Urothelium cell line (cell line): ENCODE measurements at regions not wholly inside any gene's neighbourhood (a gene's known extent, or its start where the extent isn't known, plus 50 kb on each side); places are given as distances from the start of the nearest gene placed in this dataset.
"Not testable (repeated sequence)": the region's sequence is repeated elsewhere in the genome, so short reads cannot be mapped to it uniquely, and the experiment has no call there.

Experiments
- DNase-seq: peaks from one replicate; pipeline ENCODE4 v3.0.0; 2011; ENCODE audit warnings: low spot score, mixed read lengths
- FAIRE-seq: peaks from 2 replicates; lab custom pipeline; 2011; peaks lifted over from hg19 to GRCh38; lab: Jason Lieb, UNC

- FAIRE-seq = no peak
- DNase-seq = no peak
Observed at GRCh38 chr7:94706996-94707740, 51.2 kb upstream of the SGCE start.

- DNase-seq (no peak), FAIRE-seq (no peak)
Observed at GRCh38 chr7:94710256-94710655, 54.3 kb upstream of the SGCE start.

GRCh38 chr7:94722360-94722759 lies 66.4 kb upstream of the SGCE start:
- DNase-seq, FAIRE-seq: not testable (repeated sequence)

- FAIRE-seq, DNase-seq: not testable (repeated sequence)
Observed at GRCh38 chr7:94728893-94729292, 73.0 kb upstream of the SGCE start.

GRCh38 chr7:94738071-94738470 lies 82.1 kb upstream of the SGCE start:
- DNase-seq (no peak), FAIRE-seq (no peak)

- FAIRE-seq = peak; percentile 13
- DNase-seq = no peak
Observed at GRCh38 chr7:94739180-94739579, 83.2 kb upstream of the SGCE start.

DNA sequence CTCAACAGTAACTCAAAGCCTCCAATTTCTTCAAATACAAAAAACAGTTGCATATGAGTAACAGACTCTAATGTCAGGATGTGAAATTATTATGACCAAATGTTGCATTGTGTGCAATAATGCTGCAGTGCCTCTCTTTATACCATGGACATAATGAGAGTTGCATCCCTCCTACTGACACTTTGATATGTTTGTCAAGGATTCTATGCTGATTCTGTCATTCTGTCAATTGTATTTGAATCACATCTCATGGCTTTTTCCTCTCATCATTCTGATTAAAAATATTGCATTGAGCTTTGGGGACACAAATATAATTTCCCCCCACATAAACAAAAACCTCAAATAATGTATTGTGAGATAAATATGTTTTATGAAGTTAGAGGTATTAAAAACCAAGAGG lies 84.6 kb upstream of the SGCE start:
- no peak for DNase-seq
- FAIRE-seq = no peak

DNA sequence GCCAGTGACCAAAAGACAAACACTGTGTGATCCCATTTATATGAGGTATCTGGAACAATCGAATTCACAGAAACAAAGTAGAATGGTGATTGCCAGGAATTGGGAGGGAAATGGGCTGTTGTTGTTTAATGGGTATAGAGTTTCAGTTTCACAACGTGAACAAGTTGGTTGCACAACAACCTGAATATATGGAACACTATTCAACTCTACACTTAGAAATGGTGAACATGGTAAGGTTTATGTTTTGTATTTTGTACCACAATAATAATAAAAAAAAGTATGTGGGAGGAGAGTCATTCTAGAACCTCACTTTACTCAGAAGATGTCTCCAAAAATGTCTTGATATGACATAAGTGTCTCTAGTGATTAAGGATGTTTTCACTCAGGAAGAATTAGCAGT lies 85.2 kb upstream of the SGCE start:
- DNase-seq (no peak), FAIRE-seq (no peak)

DNA sequence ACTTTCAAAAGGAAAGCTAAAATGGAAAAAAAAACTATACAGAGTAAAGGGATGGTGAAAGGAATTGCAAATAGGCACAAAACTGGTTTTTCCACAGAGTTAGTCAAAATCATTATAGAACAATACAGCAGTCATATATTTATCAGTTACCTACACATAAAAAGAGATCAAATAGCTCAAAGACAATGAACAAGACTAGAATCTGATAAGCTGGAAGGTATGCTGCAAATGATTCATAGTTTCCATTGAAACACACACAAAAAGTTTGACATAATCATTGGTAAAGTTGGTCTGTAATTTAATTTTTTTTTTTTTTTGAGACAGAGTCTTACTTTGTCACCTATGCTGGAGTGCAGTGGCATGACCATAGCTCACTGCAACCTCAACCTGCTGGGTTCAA lies 92.4 kb upstream of the SGCE start:
- FAIRE-seq (no peak), DNase-seq (no peak)

DNA sequence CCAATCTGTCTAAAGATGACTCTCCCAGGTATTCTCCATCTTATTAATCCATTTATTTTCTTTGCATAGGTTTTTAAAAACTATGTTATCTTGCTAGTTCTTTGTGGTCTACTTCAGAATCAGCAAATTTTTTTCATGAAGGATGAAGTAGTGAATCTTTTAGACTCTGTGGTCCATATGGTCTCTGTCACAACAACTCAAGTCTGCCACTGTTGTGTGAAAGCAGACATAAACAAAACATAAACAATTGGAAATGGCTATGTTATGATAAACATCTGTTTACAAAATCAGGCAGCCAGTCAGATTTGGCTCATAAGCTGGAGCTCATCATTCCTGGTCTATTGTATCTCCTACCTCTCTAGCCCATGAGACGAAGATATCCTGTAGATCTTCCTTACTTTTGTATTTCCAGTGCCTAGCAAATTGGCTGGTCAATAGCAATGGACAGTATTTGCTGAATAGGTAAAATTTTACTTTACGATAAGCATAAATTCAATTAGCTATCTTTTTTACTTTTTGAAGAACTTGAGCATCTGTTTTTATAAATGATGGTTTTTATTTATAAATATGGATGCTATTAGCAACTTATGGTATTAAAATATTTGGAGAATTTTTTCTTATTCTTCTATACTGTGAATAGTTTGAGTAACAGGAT lies 104.6 kb upstream of the SGCE start:
- no peak for FAIRE-seq

GRCh38 chr7:94761451-94761850 lies 105.5 kb upstream of the SGCE start:
- no peak for FAIRE-seq
- no peak for DNase-seq

More for the DNA sequence above, 104.6 kb upstream of the SGCE start:
- no peak for DNase-seq

GRCh38 chr7:94763268-94763667 lies 107.3 kb upstream of the SGCE start:
- FAIRE-seq = no peak

DNA sequence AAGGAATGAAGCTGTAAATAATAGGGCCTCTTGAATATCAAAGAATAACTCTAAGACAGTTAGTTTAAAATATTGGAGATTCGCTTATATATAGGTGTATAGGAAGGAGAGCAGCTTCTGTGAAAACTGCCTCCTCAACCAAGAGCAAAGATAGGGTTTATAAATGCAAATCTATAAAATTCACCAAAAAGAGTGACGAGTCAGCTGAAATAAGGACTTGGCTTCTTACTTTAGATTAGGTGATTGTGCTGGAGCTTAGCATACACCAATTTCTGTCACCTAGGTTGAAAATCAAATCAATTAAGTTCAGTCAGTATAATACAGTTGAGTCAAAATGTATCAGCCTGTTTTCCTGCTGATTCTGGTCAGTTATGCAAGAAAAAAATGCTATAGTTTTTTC lies 113.8 kb upstream of the SGCE start:
- no peak for FAIRE-seq
- DNase-seq = no peak

More at GRCh38 chr7:94763268-94763667, 107.3 kb upstream of the SGCE start:
- no peak for DNase-seq

DNA sequence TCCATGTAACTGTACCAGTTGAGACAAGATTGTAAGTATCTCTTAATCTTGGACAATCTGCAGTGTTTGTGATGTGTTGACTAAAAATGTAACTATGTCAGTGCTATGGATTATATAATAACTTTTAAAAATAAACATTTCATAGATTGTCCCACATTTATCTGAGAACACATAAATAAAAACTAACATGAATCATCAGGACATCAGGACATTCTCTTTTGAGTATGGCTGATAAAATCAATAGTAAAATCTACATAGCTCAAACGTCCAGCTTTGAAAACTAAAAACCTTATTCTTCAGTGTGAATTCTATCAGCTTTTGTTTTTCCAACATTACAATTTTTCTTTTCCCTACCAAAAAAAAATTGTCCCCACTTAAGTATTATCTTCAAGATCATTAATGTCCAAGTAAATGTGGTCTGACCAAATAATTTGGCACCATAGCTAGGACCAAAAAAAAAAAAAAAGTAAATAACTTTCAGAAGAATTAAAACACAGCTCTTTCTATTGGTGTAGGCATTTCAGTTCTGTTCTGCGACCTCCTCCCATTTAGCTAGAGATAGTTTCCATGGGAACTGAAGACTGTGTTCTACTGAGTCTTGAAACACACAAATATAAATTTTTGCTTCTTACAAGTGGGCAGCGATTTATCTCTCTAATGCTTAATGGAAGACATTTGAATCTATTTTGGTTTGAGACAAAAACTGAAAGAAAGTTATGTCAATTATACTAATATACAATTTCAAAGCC lies 123.0 kb upstream of the SGCE start:
- no peak for DNase-seq

DNA sequence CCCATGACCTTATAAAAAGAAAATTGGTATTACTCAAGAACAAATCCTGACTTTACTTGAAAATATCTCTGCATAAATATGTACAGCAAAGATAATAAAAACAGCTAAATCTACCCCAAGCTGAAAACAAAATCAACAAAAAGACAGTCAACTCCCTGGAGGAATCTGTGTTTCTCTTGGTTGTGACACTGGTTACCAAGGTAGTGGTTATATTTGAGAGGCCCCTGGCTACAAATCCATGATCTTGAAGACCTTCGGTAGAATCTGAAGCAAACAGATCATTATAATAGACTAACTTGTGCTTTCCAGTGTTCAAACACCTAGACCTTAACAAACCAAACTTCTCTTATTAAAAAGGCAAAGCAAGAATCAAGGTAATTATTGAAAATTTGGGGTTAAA lies 123.9 kb upstream of the SGCE start:
- FAIRE-seq (no peak), DNase-seq (no peak)

More for the DNA sequence above, 123.0 kb upstream of the SGCE start:
- FAIRE-seq = no peak

DNA sequence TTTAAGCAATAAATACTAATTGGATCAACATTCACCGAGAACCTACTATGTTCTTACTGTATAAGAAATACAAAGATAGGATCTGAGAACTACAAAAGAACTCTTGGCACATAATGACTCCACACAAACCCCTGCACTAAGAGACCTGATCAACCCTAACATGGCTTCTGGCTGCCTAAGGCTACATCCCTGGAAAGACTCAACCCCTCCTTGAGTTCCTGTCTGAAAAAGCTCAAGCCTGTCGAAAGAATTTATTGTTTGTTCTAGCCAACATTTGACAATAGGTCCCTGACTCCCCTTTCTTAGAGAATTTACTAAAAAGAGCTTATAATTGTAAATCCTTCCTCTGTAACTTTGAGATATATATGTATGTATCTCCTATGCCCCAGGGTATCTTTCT lies 125.3 kb upstream of the SGCE start:
- FAIRE-seq = no peak
- DNase-seq = no peak

DNA sequence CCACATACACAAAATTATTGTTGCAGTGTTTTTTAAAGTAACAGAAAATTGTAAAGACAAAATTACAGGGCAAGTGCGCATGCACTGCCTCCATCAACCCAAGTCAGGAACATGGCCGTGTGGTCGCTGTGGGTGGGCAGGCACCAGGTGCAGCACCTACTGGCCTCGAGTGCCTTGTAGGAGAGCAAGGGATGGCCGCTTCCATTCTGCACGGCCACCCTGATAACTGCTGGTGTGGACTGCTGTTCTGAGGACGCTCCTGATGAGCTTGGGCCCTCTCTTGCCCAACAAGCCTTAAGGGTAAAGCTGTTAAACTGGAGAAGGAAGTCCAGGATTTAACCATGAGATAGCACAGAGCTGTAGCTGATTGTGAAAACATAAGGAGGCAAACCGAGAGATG lies 124.6 kb upstream of the PPP1R9A start:
- FAIRE-seq (peak; percentile 5), DNase-seq (no peak)

- DNase-seq = no peak
- no peak for FAIRE-seq
Observed at GRCh38 chr7:94787285-94787684, 120.1 kb upstream of the PPP1R9A start.

DNA sequence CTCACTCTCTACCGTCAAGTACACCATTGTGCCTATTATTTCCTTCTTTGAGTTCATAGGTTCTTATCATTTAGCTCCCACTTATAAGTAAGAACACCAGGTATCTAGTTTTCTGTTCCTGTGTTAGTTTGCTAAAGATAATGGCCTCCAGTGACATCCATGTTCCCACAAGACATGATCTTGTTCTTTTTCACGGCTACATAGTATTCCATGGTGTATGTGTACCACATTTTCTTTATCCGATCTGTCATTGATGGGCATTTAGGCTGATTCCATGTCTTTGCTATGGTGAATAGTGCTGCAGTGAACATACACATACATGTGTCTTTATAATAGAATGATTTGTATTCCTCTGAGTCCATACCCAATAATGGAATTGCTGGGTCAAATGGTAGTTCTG lies 119.0 kb upstream of the PPP1R9A start:
- FAIRE-seq, DNase-seq: not testable (repeated sequence)

GRCh38 chr7:94792241-94792640 lies 115.2 kb upstream of the PPP1R9A start:
- no peak for FAIRE-seq
- no peak for DNase-seq

- DNase-seq, FAIRE-seq: not testable (repeated sequence)
Observed at GRCh38 chr7:94797404-94797803, 110.0 kb upstream of the PPP1R9A start.

GRCh38 chr7:94803821-94804220 lies 103.6 kb upstream of the PPP1R9A start:
- FAIRE-seq = no peak
- no peak for DNase-seq
